VCaP (cell line): ENCODE measurements at regions not wholly inside any gene's neighbourhood (a gene's known extent, or its start where the extent isn't known, plus 50 kb on each side); places are given as distances from the start of the nearest gene placed in this dataset.

ENCODE experiments used
- H3K27ac ChIP-seq: fragments of 450-650 bp; 2 replicates; pipeline ENCODE4 v1.5.1; 2017
- TF ChIP-seq, protein P1 (sequence below): fragments of 450-650 bp; conservative IDR thresholded peaks from 2 replicates; pipeline ENCODE4 v1.5.1; 2017; ENCODE audit warnings: mild to moderate bottlenecking, moderate library complexity

DNA sequence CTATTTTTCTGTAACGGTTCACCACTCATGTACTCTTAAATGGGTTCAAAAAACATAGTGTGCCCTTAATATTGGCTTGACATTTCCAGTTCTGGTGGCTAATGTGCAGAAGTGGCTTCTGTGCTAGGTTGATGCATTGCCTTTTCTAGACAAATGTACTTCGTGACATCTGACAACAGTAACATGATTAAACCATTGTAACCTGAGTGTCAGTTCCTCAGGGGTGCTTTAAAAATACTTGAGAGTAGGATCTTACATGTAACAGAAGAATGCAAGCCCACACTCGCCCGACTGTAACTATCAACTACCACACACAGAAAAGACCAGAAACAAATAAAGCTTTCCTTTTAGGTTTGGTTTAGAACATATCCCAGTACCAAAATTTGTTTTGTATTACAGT lies 393.4 kb upstream of the NFE2L3 start:
- TF ChIP-seq, protein P1, sequence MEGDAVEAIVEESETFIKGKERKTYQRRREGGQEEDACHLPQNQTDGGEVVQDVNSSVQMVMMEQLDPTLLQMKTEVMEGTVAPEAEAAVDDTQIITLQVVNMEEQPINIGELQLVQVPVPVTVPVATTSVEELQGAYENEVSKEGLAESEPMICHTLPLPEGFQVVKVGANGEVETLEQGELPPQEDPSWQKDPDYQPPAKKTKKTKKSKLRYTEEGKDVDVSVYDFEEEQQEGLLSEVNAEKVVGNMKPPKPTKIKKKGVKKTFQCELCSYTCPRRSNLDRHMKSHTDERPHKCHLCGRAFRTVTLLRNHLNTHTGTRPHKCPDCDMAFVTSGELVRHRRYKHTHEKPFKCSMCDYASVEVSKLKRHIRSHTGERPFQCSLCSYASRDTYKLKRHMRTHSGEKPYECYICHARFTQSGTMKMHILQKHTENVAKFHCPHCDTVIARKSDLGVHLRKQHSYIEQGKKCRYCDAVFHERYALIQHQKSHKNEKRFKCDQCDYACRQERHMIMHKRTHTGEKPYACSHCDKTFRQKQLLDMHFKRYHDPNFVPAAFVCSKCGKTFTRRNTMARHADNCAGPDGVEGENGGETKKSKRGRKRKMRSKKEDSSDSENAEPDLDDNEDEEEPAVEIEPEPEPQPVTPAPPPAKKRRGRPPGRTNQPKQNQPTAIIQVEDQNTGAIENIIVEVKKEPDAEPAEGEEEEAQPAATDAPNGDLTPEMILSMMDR: no peak
- no peak overlapping the region; the same call in 1 of the 2 replicates for H3K27ac ChIP-seq

DNA sequence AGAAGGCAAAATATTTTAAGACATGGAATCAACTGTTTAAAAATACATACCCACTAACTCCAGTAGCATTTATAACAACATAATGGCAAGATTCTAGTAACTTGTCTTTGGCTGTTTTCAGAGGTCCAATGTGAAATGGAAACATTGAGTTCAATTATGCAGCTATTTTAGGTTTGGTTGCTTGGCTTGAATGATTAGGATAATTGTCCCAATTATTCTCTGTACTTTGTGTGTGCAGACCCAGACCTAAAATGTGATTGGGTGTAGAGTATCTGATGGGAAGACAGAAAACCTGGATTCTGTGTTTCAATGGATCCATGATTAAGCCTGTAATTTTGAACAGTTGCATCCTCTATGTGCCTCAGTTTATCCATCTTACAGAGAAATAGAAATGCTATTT lies 392.7 kb upstream of the NFE2L3 start:
- TF ChIP-seq, protein P1: no peak
- no peak overlapping the region for H3K27ac ChIP-seq

DNA sequence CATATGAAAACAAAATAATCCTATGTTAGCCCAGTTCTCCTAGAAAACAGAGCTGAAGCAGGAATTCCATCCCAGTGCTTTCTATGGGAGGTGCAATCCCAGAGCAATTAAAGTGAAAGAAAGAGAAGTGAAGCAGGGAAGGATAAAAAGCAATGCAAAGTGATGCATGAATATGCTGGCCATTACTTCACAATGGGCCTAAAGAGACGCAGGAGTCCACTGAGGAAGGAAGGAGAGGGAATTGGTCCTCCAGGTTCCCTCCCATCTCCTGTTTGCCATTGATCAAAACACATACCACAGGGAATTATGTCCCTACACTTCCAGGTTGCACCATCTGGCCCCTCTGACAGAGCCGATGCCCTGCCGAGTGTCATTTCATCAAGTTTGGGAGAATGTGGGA lies 392.2 kb upstream of the NFE2L3 start:
- TF ChIP-seq, protein P1: no peak
- H3K27ac ChIP-seq: no peak overlapping the region

DNA sequence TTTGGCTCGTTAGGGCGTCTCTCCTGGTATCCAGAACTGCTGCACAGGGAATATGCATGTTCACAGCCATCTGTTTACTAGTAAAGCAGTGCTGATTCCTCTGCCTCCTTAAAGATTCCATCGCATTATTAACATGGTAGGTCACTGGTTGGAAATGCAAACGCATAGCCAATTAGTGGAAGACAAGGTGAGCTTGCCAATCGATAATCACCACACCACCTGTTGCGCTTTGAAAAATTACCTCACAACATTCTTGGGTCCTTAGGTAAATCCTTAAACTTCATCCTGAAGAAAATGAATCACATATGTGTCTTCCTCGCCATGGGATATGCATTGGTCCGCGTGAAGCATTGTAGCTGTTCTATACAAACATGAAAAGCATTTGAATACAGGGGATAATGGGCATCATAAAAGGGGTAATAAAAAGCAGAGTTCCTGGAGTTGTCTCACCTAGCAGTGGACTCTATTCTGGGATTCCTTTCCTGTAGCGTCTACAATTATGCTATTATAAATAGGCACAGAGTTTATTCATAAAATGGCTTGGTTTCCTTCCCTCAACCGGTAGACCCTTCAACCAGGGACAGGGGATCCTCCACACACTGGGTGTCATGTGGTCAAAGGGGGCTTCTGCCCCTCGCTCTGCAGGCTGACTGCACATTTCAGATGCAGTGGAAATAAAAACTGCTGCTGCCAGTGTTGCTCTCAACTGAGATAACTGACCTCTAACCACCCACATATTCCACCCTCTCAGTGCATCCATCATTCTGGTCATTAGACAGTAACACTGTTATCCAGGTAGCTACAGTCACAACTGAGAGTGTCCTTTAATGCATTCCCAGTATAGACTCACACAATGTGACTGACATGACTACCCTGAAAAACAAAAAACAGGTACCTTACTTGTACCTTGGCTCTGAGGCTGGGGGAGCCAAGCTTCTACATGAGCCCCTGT lies 389.2 kb upstream of the NFE2L3 start:
- no peak overlapping the region for H3K27ac ChIP-seq
- TF ChIP-seq, protein P1: no peak

DNA sequence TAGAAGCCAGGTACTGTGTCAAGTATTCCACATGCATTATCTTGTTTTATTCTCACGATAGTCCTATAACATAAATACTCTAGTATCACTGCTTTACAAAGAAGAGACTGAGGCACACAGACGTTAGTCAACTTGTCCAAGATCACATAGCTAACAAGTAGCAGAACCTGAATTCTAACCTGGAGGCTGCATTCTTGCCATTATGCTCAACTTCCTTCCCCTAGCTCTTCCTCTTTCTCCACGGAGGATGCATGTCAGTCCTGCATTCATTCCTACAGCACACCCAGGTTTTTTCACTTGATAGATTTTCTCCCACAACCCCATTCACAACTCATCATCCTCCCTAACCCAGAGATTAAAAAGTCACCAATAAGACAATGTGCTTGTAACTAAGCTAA lies 388.5 kb upstream of the NFE2L3 start:
- TF ChIP-seq, protein P1: no peak
- H3K27ac ChIP-seq: no peak overlapping the region

DNA sequence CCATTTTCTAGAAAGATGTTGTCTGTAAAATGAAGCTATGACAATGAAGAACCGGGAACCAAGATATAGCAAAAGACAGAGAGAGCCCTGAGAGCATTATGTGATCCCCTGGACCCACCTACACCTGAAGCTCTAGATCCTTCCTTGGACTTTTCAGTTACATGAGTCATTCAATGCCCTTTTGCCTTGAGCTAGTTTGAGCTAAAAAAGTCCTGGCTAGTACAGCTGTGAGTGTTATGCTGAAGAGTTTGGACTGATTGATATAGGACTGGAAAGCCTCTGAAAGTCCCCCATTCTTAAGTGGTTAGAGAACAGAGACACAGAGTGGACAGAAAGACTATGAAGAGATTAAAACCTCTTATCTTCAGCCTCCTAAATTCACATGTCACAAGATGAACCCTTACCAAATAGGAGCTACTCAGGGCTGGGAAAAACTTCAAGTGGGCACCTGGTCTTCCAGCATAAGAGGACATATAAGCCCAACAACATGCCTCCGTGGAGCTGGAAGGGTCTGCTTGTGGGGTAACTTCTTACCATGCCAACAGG lies 386.8 kb upstream of the NFE2L3 start:
- TF ChIP-seq, protein P1: no peak
- H3K27ac ChIP-seq: no peak overlapping the region

DNA sequence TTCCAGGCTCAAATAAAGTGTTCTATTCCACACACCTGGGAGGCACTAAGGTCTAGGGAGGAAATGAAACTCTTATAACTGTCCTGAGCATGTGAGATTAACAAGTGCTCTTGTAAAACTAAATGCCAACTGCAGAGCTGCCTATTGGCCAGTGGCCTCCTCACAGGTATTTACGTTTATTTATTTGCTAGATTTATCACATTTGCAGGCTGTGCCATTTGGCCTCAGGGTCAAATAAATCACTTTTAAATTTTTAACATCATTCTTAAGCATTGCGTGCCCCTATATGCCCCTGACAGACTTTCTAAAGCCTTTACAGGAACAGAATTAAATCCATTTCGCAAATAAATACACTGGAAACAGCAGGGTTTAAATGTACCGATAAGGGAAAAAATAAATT lies 381.8 kb upstream of the NFE2L3 start:
- peak overlapping the region; percentile 64 for H3K27ac ChIP-seq
- TF ChIP-seq, protein P1: 0 out of 2 replicates have a peak, but pooled peaks have one; percentile 2
